Stimulated activated CD4-positive, alpha-beta T cell treated with anti-CD3 and anti-CD28 coated beads, Interleukin-4, amount 100 ng/mL, for 48 hours (primary cell): ENCODE measurements at regions not wholly inside any gene's neighbourhood (a gene's known extent, or its start where the extent isn't known, plus 50 kb on each side); places are given as distances from the start of the nearest gene placed in this dataset.

Experiments used
- DNase-seq, 2 donors: peaks; one replicate each; pipeline ENCODE4 v3.0.0-alpha.2; 2020; ENCODE audit warnings: low read depth in 2 of 2

DNA sequence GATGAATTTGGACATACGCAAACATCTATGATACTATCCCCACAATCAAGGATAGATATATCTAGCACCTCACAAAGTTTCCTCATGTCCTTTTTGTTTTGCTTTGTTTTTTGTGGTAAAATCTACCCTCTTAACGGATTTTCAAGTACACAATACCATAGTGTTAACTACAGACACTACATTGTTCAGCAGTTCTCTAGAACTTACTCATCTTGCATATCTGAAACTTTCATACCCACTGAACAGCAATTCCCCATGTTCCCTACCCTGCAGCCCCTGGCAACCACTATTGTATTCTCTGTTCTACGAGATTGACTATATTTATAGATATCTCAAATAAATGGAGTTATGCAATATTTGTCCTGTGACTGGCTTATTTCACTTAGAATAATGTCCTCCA is 58.1 kb upstream of the TJP1 start:
- DNase-seq, result no peak

DNA sequence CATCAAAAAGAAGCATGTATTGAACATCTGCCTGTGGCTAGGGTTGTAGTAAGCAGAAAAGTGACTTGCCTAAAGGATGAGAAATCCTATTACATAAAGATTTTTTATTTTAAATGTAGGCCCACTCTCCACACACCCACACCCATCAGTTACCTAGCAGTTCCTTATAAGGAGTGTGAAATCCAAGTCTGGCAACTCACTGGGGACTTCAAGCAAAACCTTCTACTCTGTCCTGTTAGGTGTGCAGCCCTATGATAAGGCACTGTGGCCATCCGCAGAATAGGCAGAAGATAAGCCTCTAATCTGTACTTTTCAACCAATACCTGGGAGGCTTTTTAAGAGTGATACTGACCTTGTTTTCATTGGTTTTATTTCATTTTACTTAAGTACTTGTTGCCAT is 52.7 kb upstream of the TJP1 start:
- no peak for DNase-seq

DNA sequence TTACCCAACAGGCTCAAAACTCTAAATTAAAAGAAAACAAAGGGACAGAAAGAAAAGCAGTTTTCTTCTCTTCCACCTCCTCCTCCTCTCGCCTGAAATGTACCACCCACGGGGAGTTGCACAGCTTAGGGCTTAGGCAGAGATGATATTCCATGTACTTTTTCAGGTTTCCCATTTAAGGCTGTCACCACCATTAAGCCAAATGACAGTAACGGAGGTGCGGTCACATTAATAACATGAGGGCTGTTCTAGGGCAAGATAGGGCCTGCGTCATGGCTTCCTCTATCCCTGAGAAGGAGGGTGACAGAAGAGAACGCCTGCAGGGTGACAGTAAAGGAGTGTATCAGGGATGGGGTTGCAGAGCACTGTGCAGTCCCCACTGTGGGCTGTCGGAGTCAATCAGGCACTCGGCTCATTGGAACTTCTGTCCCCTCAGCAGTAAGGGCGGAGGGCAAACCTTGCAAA is 51.7 kb upstream of the TJP1 start:
- no peak for DNase-seq

DNA sequence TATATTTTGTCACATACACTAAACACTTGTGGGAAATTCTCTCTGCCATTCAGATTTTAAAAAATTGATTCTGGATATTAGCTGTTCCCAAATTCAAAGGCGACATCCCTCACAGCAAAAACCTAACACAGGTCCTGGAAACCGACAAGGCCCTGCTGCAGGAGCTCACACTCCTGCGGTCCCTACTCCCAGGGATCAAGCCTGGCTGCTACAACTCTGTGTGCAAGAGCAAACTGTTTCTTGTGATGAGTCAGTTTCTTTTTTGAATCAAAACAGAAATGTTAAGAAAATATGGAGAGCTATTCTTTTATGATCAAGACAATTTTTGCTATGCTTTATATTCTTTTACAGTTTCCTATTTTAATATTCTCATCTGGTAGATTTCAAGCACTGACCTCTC is 51.0 kb upstream of the TJP1 start:
- no peak for DNase-seq

DNA sequence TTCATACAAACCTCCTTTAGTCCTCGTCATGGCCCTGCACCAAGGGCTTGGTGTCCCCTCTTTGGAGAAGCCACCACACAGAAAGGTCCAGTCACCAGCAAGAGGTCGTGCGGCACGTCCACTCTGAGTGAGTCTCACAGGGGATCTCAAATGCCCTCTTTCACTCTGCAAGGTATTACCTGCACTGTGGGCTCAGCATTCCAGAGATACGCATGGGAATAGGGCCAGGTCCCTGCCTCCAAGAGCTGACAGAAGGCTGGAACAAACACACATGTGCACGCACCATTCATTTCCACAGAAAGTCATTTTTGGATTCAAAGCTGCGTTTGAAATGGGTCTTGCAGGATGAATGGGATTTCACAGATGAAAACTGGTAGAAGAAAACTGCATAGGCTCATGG is 50.4 kb upstream of the TJP1 start:
- DNase-seq, result no peak
